ENCODE measurements at regions not wholly inside any gene's neighbourhood (a gene's known extent, or its start where the extent isn't known, plus 50 kb on each side); places are given as distances from the start of the nearest gene placed in this dataset.

DNA sequence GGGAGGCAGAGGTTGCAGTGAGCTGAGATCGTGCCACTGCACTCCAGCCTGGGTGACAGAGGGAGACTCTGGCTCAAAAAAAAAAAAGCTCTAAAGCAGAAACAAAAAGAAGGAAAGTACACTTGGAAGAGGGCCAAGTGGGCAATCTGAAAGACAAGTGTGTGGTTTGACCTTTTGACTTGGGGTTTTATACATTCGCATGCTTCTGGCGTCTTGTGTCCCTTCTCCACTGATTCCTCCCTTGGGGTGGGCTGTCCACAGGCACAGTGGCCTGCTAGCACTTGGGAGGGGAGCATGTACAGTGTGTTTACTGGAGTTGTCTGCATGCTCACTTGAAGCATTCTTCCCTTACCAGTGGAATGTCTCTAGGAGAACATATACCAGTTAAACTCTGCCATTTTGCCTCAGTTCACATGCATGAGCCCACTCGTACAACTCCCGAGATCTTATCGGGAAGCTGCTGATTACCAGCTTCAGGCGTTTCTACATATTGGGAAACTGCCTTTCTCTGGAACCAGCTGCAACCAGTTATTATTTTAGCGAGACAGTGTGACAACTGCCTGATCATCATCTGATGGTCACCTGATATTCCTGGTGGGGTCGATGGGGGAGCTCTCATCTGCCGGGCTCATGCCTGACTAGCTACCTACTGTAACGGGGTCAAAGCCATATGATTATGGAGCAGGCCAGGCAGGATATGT, 113.5 kb upstream of the ZNF678 start:
- DNase-seq: no peak

DNA sequence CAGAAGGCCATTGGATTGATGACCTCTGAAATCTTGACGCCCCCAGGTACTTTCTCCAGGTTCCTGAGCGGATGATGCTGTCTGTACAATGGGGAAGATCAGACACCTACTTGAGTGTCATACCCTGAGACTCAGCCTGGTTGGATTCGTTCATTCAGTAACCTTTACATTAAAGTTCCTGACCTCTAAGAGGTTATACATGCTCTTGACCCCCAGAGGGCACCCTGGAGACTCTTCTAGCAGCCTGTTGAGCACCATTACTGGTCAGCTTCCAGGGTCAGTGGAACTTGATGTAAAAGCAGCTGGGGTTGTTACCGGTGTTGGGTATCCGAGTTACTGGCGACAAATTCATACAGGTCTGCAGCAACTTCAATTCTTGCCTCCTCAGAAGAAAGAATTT, 114.3 kb upstream of the ZNF678 start:
- peak; percentile 27 for DNase-seq

DNA sequence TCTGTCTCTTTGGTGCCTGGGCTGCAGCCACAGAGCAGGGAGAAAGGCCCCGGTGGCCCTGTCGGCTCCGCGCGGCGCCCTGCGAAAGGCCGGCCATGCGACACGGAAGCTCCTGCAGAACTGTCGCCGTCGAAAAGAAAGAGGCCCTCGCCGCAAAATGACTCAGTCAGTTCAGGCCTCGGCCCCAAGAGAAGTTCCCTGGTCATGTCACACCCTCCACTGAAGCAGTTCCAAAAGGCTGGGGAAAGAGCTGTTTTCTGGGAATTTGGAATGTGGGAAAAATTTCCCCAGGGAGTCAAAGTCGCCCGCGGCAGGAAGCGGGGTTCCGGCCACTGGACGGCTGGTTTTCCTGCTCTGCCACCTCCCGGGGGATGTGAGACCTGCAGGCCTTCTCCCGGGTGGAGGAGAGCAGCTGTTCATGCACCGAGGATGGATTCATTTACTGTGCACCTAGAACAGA, 115.8 kb upstream of the ZNF678 start:
- no peak for DNase-seq

DNA sequence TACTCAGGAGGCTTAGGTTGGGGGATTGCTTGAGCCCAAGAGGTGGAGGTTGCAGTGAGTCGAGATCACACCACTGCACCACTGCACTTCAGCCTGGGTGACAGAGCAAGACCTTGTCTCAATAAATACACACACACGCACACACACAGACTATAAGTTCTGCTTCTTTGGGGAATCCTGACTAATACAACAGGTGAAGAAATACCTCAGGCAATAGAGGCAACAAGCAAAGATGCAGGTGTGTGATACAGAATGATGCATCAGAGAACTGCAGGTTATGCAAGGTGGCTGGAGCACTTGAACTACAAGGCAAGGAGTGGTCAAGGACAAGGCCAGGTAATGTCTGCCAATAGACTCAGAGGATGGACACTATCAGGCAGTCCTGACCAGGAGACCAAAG, 117.6 kb upstream of the ZNF678 start:
- no peak for DNase-seq

DNA sequence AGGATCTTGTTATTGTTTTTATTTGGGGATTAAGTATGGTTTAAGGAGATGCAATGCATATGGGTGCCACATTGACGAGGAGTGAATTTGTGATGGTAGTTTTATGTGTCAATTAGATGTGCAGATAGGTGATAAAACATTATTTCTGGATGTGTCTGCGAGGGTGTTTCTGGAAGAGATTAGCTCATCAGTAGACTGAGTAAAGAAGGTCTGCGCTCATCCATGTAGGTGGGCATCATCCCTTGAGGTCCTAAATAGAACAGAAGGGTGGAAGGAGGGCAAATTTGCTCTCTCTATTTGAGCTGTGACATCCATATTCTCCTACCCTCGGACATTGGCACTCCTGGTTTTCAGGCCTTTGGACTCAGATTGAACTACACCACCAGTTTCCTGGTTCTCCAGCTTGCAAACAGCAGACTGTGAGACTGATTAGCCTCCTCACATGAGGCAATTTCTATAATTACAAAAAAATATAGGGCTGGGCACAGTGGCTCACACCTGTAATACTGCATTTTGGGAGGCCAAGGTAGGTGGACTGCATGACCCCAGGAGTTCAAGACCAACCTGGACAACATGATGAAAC, 118.2 kb upstream of the ZNF678 start:
- no peak for DNase-seq

GRCh38 chr1:227440182-227440581, 121.9 kb upstream of the CDC42BPA start:
- no peak for DNase-seq

GRCh38 chr1:227437495-227438008, 119.3 kb upstream of the CDC42BPA start:
- DNase-seq: no peak

GRCh38 chr1:227434808-227435444, 116.6 kb upstream of the CDC42BPA start:
- no peak for DNase-seq

DNA sequence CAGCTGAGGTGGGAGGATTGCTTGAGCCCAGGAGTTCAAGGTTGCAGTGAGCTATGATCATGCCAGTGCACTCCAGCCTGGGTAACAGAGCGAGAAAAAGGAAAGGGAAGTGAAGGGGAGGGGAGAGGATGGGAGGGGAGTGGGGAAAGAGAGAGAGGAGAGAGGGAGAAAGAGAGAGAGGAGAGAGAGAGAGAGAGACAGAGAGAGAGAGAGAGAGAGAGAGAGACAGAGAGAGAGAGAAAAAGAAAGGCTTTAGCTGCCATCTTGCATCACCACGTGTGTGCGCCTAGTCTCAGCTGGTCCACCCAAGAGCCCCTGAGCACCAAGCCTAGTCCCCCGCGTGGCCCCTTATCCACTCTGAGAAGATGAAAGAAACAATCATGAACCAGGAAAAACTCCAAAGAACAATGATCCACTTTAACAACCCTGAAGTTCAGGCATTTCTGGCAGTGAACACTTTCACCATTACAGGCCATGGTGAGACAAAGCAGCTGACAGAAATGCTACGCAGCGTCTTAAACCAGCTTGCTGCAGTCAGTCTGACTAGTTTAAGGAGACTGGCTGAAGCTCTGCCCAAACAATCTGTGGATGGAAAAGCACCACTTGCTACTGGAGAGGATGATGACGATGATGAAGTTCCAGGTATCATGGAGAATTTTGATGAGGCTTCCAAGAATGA, 115.5 kb upstream of the CDC42BPA start:
- no peak for DNase-seq

DNA sequence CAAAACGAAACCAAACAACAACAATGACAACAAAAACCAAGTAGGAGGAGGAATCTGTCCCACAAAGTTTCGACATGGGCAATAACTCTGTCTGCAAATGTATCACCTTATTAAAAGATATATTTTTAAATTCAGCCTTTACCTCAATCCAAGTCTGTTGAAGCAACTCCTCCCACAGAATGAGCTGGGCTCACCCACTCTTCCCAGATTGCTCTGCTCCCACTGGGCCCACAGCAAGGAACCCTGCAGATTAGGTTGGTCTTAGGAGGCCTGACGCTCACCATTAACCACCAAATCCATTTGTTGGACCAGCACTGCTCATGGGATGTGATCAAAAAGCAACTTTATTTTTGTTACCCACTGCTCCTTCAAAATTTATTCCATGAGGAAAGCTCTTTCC, 114.7 kb upstream of the CDC42BPA start:
- no peak for DNase-seq

DNA sequence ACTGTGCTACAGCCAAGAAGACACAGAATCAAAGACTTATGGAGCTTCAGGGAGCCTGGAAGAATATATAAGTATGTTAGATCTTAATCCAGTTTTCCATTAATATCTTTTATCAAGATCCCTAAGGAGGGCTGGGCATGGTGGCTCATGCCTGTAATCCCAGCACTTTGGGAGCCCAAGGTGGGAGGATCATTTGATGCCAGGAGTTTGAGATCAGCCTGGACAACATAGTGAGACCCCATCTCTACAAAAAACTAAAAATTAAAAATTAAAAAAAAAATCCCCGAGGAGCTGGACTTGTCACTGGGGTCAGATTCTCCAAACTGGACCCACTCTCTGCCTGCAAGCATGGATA, 113.9 kb upstream of the CDC42BPA start:
- DNase-seq: no peak

DNA sequence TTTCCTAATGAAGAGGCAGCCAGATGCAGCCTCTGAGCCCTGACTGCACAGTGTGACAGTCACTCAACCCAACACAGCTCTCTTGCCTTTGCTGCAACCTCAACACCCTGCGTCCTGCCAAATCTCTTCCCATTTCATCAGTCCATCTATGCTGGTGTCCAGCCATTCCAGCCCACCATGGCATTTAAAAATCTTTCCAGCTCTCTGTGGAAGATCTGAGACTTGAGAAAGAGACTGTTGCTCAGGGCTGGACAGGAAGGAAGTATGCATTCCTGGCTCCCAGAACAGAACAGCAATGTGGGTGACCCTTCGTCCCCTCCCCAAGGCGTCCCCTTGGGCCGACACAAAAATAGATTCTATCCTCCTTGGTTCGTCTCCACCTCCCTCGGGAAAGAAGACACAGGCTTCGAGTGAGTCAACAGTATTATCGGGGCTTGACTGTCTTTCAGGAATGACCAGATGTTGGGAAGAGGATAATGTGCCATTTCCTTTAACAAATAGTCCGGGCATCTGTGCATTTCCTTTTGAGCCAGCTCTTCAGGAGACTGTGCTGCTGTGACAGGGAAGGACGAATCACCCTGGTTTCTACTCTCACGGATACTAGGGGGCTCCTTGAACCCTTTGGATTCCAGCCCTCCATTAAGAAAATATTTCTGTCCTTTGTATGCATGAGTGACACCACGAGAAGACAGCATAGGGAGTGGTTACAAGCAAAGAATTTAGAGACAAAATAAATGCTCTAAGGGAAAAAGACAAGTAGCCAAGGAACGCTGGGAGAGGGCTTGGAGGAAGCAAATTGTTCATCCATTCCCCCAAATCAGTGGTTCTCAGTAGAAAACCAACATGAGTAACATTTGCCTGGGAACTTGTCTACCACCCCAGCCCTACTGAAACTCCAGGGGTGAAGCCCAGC, 111.4 kb upstream of the CDC42BPA start:
- DNase-seq: no peak

DNA sequence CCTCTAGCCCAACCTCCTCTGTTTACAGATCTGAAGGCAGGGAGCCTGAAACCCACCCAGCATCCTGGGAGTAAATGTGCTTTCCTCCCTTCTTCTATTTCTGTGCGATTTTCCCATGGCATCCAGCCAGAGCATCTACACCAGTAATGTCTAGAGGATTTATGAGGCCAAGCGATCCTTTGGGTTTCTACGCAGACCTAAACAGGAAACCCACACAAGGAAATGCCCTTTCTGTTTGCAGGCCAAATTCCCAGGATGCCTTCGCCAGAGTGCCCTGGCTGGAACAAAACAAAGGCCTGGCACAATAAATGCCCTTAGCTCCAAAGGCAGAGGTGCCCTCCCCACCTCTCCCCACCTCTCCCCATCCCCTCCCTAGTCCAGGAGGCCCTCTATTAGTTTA, 110.5 kb upstream of the CDC42BPA start:
- no peak for DNase-seq

- DNase-seq: no peak
These were observed 109.1 kb upstream of the CDC42BPA start for GRCh38 chr1:227427411-227427810.

DNA sequence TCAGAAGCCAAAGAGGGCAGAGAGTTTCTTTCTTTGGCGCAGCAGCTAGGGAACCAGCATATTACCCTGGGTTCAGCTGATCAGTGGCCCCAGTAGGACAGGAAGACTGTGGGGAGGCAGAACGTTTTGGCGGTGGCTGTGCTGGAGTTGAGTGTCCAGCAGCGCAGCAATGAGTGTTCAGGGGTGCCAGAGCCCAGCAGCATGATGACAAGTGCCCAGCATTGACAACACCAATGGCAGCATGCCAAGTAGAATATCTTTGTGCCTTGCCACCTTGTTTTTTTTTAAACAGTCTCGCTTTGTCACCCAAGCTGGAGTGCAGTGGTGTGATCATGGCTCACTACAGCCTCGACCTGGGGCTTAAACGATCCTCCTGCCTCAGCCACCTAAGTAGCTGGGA, 106.7 kb upstream of the CDC42BPA start:
- no peak for DNase-seq

GRCh38 chr1:227424159-227424680, 105.9 kb upstream of the CDC42BPA start:
- DNase-seq: no peak

GRCh38 chr1:227422581-227422980, 104.3 kb upstream of the CDC42BPA start:
- no peak for DNase-seq

- no peak for DNase-seq
These were observed 101.9 kb upstream of the CDC42BPA start for GRCh38 chr1:227420147-227420546.

- DNase-seq: no peak
These were observed 99.6 kb upstream of the CDC42BPA start for GRCh38 chr1:227417756-227418480.

DNA sequence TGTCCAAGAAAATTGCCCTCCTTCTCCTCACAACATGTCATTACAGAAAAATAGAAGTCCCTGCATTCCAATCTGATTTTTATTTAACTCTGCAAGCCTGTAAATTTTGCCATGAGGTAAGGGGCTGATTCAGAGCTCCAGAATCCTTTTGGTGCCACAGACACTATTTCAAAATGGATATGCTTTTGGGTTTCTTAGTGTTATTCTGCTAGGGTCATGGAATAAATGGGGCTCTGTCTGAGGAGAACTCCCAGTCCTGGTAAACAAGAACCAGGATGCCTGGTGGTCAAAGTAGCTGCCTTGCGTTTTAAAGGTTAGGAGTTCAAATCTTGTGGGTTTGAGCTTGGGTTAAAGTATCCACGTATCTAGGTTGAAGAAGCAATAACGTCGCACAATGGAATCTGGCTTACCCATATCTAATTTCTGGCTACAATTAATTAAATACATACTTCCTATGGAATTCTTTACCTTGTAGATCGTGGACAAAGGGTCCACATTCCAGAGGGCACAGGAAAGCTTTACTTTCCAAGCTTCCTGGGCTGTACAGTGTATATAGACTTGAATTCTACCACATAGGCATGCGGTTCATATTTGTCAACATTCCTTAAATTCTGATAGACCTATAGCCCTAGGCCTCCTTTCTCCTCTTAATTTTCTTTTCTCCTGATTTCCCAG, 98.0 kb upstream of the CDC42BPA start:
- no peak for DNase-seq
